GM18868 (cell line): ENCODE measurements at regions not wholly inside any gene's neighbourhood (a gene's known extent, or its start where the extent isn't known, plus 50 kb on each side); places are given as distances from the start of the nearest gene placed in this dataset.

Source experiments
- ATAC-seq: cut with Tn5 transposase; IDR thresholded peaks from one replicate; pipeline ENCODE4 v1.9.1; 2021; ENCODE audit warnings: mild to moderate bottlenecking, moderate library complexity; ENCODE audit not compliant: unreplicated experiment

GRCh38 chr2:196344397-196344796, 173.0 kb upstream of the STK17B start:
- ATAC-seq: peak; percentile 65

- ATAC-seq: no peak
Observed at GRCh38 chr2:196353717-196354116, 182.3 kb upstream of the STK17B start.

GRCh38 chr2:196354186-196354585, 182.8 kb upstream of the STK17B start:
- no peak for ATAC-seq

- no peak for ATAC-seq
Observed at GRCh38 chr2:196356332-196356731, 185.0 kb upstream of the STK17B start.

GRCh38 chr2:196360650-196361049, 189.3 kb upstream of the STK17B start:
- ATAC-seq: peak; percentile 58

- ATAC-seq: no peak
Observed at GRCh38 chr2:196361606-196362326, 190.4 kb upstream of the STK17B start.

- peak; percentile 32 for ATAC-seq
Observed at GRCh38 chr2:196362973-196363549, 191.7 kb upstream of the STK17B start.

- no peak for ATAC-seq
Observed at GRCh38 chr2:196365145-196365544, 193.8 kb upstream of the STK17B start.

GRCh38 chr2:196365923-196366322, 194.5 kb upstream of the STK17B start:
- no peak for ATAC-seq

- ATAC-seq: no peak
Observed at GRCh38 chr2:196367633-196368032, 196.3 kb upstream of the STK17B start.

- ATAC-seq: no peak
Observed at GRCh38 chr2:196368546-196369225, 197.3 kb upstream of the STK17B start.

GRCh38 chr2:196369967-196370366, 198.6 kb upstream of the STK17B start:
- ATAC-seq: no peak

GRCh38 chr2:196370381-196370780, 199.0 kb upstream of the STK17B start:
- no peak for ATAC-seq

GRCh38 chr2:196372276-196372809, 201.0 kb upstream of the STK17B start:
- ATAC-seq: no peak

- no peak for ATAC-seq
Observed at GRCh38 chr2:196372811-196373664, 201.7 kb upstream of the STK17B start.

- ATAC-seq: peak; percentile 71
Observed at GRCh38 chr2:196376984-196377877, 205.9 kb upstream of the STK17B start.

GRCh38 chr2:196379600-196379999, 208.2 kb upstream of the STK17B start:
- no peak for ATAC-seq

GRCh38 chr2:196380098-196380497, 208.7 kb upstream of the STK17B start:
- peak; percentile 24 for ATAC-seq

- ATAC-seq: no peak
Observed at GRCh38 chr2:196380575-196380974, 209.2 kb upstream of the STK17B start.

GRCh38 chr2:196381464-196381863, 210.1 kb upstream of the STK17B start:
- ATAC-seq: no peak
